ENCODE measurements at regions not wholly inside any gene's neighbourhood (a gene's known extent, or its start where the extent isn't known, plus 50 kb on each side); places are given as distances from the start of the nearest gene placed in this dataset.

- TF ChIP-seq CTCF (IDR thresholded peaks at IDR 0.05; ENCODE audit: low read length): no peak
- no peak for TF ChIP-seq EZH2 (IDR thresholded peaks at IDR 0.05; ENCODE audit: borderline replicate concordance, low read length)
These were observed 481.7 kb downstream of the BCAT1 start for GRCh38 chr12:24467226-24467625.
